ENCODE measurements at regions not wholly inside any gene's neighbourhood (a gene's known extent, or its start where the extent isn't known, plus 50 kb on each side); places are given as distances from the start of the nearest gene placed in this dataset.

DNA sequence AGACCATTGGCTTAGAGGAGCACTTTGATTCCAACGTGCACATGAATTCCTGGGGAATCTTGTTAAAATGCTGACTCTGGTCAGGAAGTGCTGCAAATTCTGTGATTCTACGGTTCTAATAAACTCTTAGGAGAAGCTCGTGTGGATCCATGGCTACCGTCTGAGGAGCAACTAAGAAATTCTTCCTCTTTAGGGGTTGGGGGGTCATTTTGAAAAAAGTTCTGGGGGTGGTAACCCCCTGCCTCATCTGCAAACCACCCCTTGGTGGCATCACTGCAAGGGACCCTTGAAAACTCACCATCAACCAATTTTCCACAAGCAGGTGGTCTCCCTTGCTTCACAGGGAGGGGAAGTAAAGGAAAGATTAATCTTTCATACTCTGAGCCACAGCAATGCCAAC is 52.2 kb upstream of the IGF1R start:
- no peak for TF ChIP-seq PPARA (CRISPR knock-in tag; IDR thresholded peaks at IDR 0.05; ENCODE audit: borderline replicate concordance)
- TF ChIP-seq PATZ1 (CRISPR knock-in tag; IDR thresholded peaks at IDR 0.05; ENCODE audit: borderline replicate concordance), result no peak
- TF ChIP-seq ARNTL (CRISPR knock-in tag; IDR thresholded peaks at IDR 0.05; ENCODE audit: borderline replicate concordance, low read depth), result no peak
- no peak for TF ChIP-seq ZNF70 (CRISPR knock-in tag; IDR thresholded peaks at IDR 0.05)
- TF ChIP-seq GLIS3 (CRISPR knock-in tag; IDR thresholded peaks at IDR 0.05), result no peak
- no peak for TF ChIP-seq CSDC2 (CRISPR knock-in tag; IDR thresholded peaks at IDR 0.05)
- no peak for TF ChIP-seq ISL1 (CRISPR knock-in tag; IDR thresholded peaks at IDR 0.05)
- no peak for TF ChIP-seq POU6F1 (CRISPR knock-in tag; IDR thresholded peaks at IDR 0.05; ENCODE audit: borderline replicate concordance, low read depth)
- no peak for TF ChIP-seq BACH2 (CRISPR knock-in tag; IDR thresholded peaks at IDR 0.05; ENCODE audit: borderline replicate concordance)
- TF ChIP-seq TCF4 (CRISPR knock-in tag; IDR thresholded peaks at IDR 0.05; ENCODE audit: borderline replicate concordance), result no peak
- TF ChIP-seq ZFP3 (CRISPR knock-in tag; IDR thresholded peaks at IDR 0.05), result no peak
- TF ChIP-seq ZNF565 (CRISPR knock-in tag; conservative IDR thresholded peaks at IDR 0.05; ENCODE audit: low read depth), result no peak
